GM12878 (cell line): ENCODE measurements at regions not wholly inside any gene's neighbourhood (a gene's known extent, or its start where the extent isn't known, plus 50 kb on each side); places are given as distances from the start of the nearest gene placed in this dataset.

Source experiments
- ATAC-seq: fragments of 200-7000 bp; cut with Tn5 transposase; 3 replicates; pipeline ENCODE4 v1.9.1; 2020; ENCODE audit warnings: mild to moderate bottlenecking, moderate library complexity
- BruUV-seq: library from RNA; stranded (reverse); fragments of 400-500 nt; replicated peaks from 2 replicates; lab custom pipeline; 2021; lab: Mats Ljungman, UMichigan
- CTCF ChIA-PET: fragments of 300-600 bp; sonication (Branson Sonifier 250); formaldehyde crosslinking; extraction: SDS; loops from one replicate; lab custom pipeline; 2021; ENCODE audit warnings: inconsistent platforms; lab: Yijun Ruan, JAX
- POLR2A ChIA-PET: fragments of 350-600 bp; formaldehyde crosslinking; extraction: SDS; loops from one replicate; lab custom pipeline; 2021; ENCODE audit warnings: inconsistent platforms; lab: Charles Lee
- RAD21 ChIA-PET: fragments of 300-600 bp; sonication (Branson Sonifier 250); formaldehyde crosslinking; loops from one replicate; lab custom pipeline; 2023; ENCODE audit warnings: antibody characterized with exemption; ENCODE audit not compliant: unreplicated experiment; lab: Charles Lee
- SMC1A ChIA-PET: fragments of 300-600 bp; sonication (Branson Sonifier 250); formaldehyde crosslinking; loops from one replicate; lab custom pipeline; 2023; ENCODE audit not compliant: unreplicated experiment, uncharacterized antibody; lab: Charles Lee
- DNase-seq: peaks from one replicate; pipeline ENCODE4 v3.0.0-alpha.2; 2011; ENCODE audit warnings: low read depth, low spot score
- FAIRE-seq: peaks from 3 replicates; lab custom pipeline; 2011; peaks lifted over from hg19 to GRCh38; lab: Jason Lieb, UNC
- H2AFZ ChIP-seq: 2 replicates; pipeline ENCODE4 v1.6.0; 2011; ENCODE audit warnings: low read depth, low read length, control low read depth; ENCODE audit not compliant: control insufficient read depth
- H3K27ac ChIP-seq: 2 replicates; pipeline ENCODE4 v1.5.1; 2011; ENCODE audit warnings: control low read depth; ENCODE audit not compliant: control insufficient read depth, insufficient read depth
- H3K27me3 ChIP-seq, 2 experiments: replicated peaks in 1 of 2; 2 replicates each; pipeline versions ENCODE4 v1.6.0 to v1.6.1; 2011; ENCODE audit warnings: low read length in 1 of 2; ENCODE audit not compliant: control insufficient read depth in 2 of 2, insufficient read depth in 2 of 2
- H3K36me3 ChIP-seq, 2 experiments: 2 replicates each; pipeline ENCODE4 v1.5.1; 2011; ENCODE audit warnings: low read length in 1 of 2; ENCODE audit not compliant: control insufficient read depth in 2 of 2, insufficient read depth in 2 of 2
- H3K4me1 ChIP-seq: 2 replicates; pipeline ENCODE4 v1.6.1; 2011; ENCODE audit warnings: mild to moderate bottlenecking, low read length, moderate library complexity, mixed read lengths; ENCODE audit not compliant: control insufficient read depth, insufficient read depth
- H3K4me2 ChIP-seq: 2 replicates; pipeline ENCODE4 v1.6.0; 2011; ENCODE audit warnings: control low read depth; ENCODE audit not compliant: control insufficient read depth, insufficient read depth
- H3K4me3 ChIP-seq: fragments of 200-600 bp; sonication (generic); 2 replicates; pipeline ENCODE4 v1.5.1; 2016
- H3K79me2 ChIP-seq: 2 replicates; pipeline ENCODE4 v1.6.0; 2011; ENCODE audit warnings: low read length; ENCODE audit not compliant: control insufficient read depth, insufficient read depth
- H3K9ac ChIP-seq: 2 replicates; pipeline ENCODE4 v1.8.0; 2011; ENCODE audit warnings: low read length, control low read depth, mixed read lengths; ENCODE audit not compliant: control insufficient read depth, insufficient read depth
- H3K9me3 ChIP-seq: replicated peaks from 3 replicates; pipeline ENCODE4 v1.5.1; 2011; ENCODE audit warnings: mild to moderate bottlenecking, low read length; ENCODE audit not compliant: control insufficient read depth, insufficient read depth
- H4K20me1 ChIP-seq: 2 replicates; pipeline ENCODE4 v1.6.0; 2011; ENCODE audit not compliant: control insufficient read depth, insufficient read depth
- CEBPZ ChIP-seq: fragments of 150-350 bp; IDR thresholded peaks from 2 replicates; pipeline ENCODE4 v1.6.1; 2016; ENCODE audit warnings: low read depth, low read length
- CHD2 ChIP-seq: IDR thresholded peaks from 2 replicates; pipeline ENCODE4 v1.6.1; 2011; ENCODE audit warnings: low read depth, low read length, improper control_type of control experiment, borderline replicate concordance
- HDAC2 ChIP-seq: fragments of 200-600 bp; sonication (generic); IDR thresholded peaks from 2 replicates; pipeline ENCODE4 v1.6.1; 2017
- MEF2B ChIP-seq: fragments of 450-650 bp; IDR thresholded peaks from 2 replicates; pipeline ENCODE4 v1.6.1; 2018; ENCODE audit warnings: mild to moderate bottlenecking, moderate library complexity; ENCODE audit not compliant: partially characterized antibody, poor library complexity, severe bottlenecking
- MYB ChIP-seq: fragments of 150-350 bp; IDR thresholded peaks from 2 replicates; pipeline ENCODE4 v1.6.1; 2014; ENCODE audit warnings: mild to moderate bottlenecking, low read depth, low read length, borderline replicate concordance
- SKIL ChIP-seq: fragments of 450-650 bp; IDR thresholded peaks from 2 replicates; pipeline ENCODE4 v1.6.1; 2017; ENCODE audit warnings: mild to moderate bottlenecking, low read depth, inconsistent platforms; ENCODE audit not compliant: poor library complexity, severe bottlenecking
- WGBS: methylation state at CpG from one replicate; pipeline ENCODE4 v1.1.6; 2016; ENCODE audit warnings: low lambda C conversion rate; ENCODE audit not compliant: insufficient replicate concordance, insufficient coverage; ENCODE audit errors: missing lambda C conversion rate; 5-methylcytosine and 5-hydroxymethylcytosine counted together
- in situ Hi-C: fragments of 300-500 bp; cut with MboI; formaldehyde crosslinking; loops from 9 replicates; pipeline ENCODE4 v1.14.3; 2018; ENCODE audit warnings: mixed read lengths
- intact Hi-C: fragments of 100-400 bp; cut with micrococcal nuclease; formaldehyde crosslinking; loops from one replicate; pipeline ENCODE4 v1.14.2; 2022; ENCODE audit not compliant: unreplicated experiment

- Histone ChIP-seq H3K9ac (no peak overlapping the region), H2AFZ (no peak overlapping the region)
- CTCF ChIA-PET = interaction anchor here (0.7 to 1.2 kb wide), 5 partner anchors 62 to 458 kb away, joined by 3 read pairs; no protein-coding TSS in a partner anchor
- no peak for TF ChIP-seq SKIL
- no peak for TF ChIP-seq CEBPZ
- TF ChIP-seq CHD2 = no peak
- TF ChIP-seq MEF2B = no peak
- no peak for TF ChIP-seq MYB
- TF ChIP-seq HDAC2 = no peak
- TF ChIP-seq, all 136 proteins: peak for 0
- DNase-seq = no peak
- no peaks in the 10 kb centered on the region for H3K79me2 ChIP-seq
- H3K4me1 ChIP-seq = peaks cover 20% of the 10 kb centered on the region
- ATAC-seq = no peak
- peaks cover 8% of the 10 kb centered on the region; the same call in 2 of the 3 replicates for H3K9me3 ChIP-seq
- in situ Hi-C loops (no loop called here), intact Hi-C loops (loop anchor here (5.0 to 10.0 kb wide), 2 partner anchors 108 to 430 kb away; partner anchors contain the start of gene CCND1)
- no peak for FAIRE-seq
- H3K4me2 ChIP-seq = no peak overlapping the region
- 54% methylated on average over 5 of the region's 5 CpGs for WGBS
- no peak overlapping the region for H3K27ac ChIP-seq
- H4K20me1 ChIP-seq = no peaks in the 10 kb centered on the region
- ChIA-PET RAD21 (interaction anchor here (1.1 to 1.7 kb wide), 3 partner anchors 46 to 82 kb away, joined by 3 to 6 read pairs (median 3); no protein-coding TSS in a partner anchor), SMC1A (interaction anchor here (0.9 kb wide), 1 partner anchor 44 kb away, joined by 3 read pairs; no protein-coding TSS in a partner anchor), POLR2A (no interaction called here)
- no TSS peak for BruUV-seq
- no peaks in the 10 kb centered on the region; a peak in 1 of 4 replicates for H3K27me3 ChIP-seq
- no peak overlapping the region for H3K4me3 ChIP-seq
- no peaks in the 10 kb centered on the region for H3K36me3 ChIP-seq
Observed at GRCh38 chr11:69212798-69213110, 57.0 kb downstream of the SMIM38 start.
